ENCODE measurements at regions not wholly inside any gene's neighbourhood (a gene's known extent, or its start where the extent isn't known, plus 50 kb on each side); places are given as distances from the start of the nearest gene placed in this dataset.
"Not testable (repeated sequence)": the region's sequence is repeated elsewhere in the genome, so short reads cannot be mapped to it uniquely, and the experiment has no call there.

- TF ChIP-seq CTCF (conservative IDR thresholded peaks at IDR 0.05; ENCODE audit: low read depth, low read length): no peak
- no peak overlapping the region for H3K4me3 ChIP-seq (ENCODE audit: low read depth, low read length)
- no peak for DNase-seq (ENCODE audit: low read depth)
Measured at GRCh38 chr7:54278847-54279246, 263.3 kb upstream of the VSTM2A start.

- no peak overlapping the region for H3K4me3 ChIP-seq (ENCODE audit: low read depth, low read length)
- DNase-seq (ENCODE audit: low read depth): no peak
- TF ChIP-seq CTCF (conservative IDR thresholded peaks at IDR 0.05; ENCODE audit: low read depth, low read length): no peak
Measured at GRCh38 chr7:54292171-54292925, 249.8 kb upstream of the VSTM2A start.

GRCh38 chr7:54299426-54299825 lies 242.7 kb upstream of the VSTM2A start:
- no peak overlapping the region for H3K4me3 ChIP-seq (ENCODE audit: low read depth, low read length)
- no peak for TF ChIP-seq CTCF (conservative IDR thresholded peaks at IDR 0.05; ENCODE audit: low read depth, low read length)
- DNase-seq (ENCODE audit: low read depth): no peak

- DNase-seq (ENCODE audit: low read depth): not testable (repeated sequence)
Measured at GRCh38 chr7:54315955-54316354, 226.2 kb upstream of the VSTM2A start.

GRCh38 chr7:54326592-54327167 lies 215.5 kb upstream of the VSTM2A start:
- DNase-seq (ENCODE audit: low read depth): no peak
- no peak for TF ChIP-seq CTCF (conservative IDR thresholded peaks at IDR 0.05; ENCODE audit: low read depth, low read length)
- no peak overlapping the region for H3K4me3 ChIP-seq (ENCODE audit: low read depth, low read length)

More at GRCh38 chr7:54315955-54316354, 226.2 kb upstream of the VSTM2A start:
- not testable (repeated sequence) for H3K4me3 ChIP-seq (ENCODE audit: low read depth, low read length)

GRCh38 chr7:54330216-54330800 lies 211.9 kb upstream of the VSTM2A start:
- no peak overlapping the region for H3K4me3 ChIP-seq (ENCODE audit: low read depth, low read length)
- DNase-seq (ENCODE audit: low read depth): no peak
- no peak for TF ChIP-seq CTCF (conservative IDR thresholded peaks at IDR 0.05; ENCODE audit: low read depth, low read length)

- DNase-seq (ENCODE audit: low read depth): no peak
- TF ChIP-seq CTCF (conservative IDR thresholded peaks at IDR 0.05; ENCODE audit: low read depth, low read length): no peak
- no peak overlapping the region for H3K4me3 ChIP-seq (ENCODE audit: low read depth, low read length)
Measured at GRCh38 chr7:54331311-54331710, 210.9 kb upstream of the VSTM2A start.
